ENCODE measurements at regions not wholly inside any gene's neighbourhood (a gene's known extent, or its start where the extent isn't known, plus 50 kb on each side); places are given as distances from the start of the nearest gene placed in this dataset.

- no peak overlapping the region for H3K9ac ChIP-seq (replicated peaks in 1 of 4; ENCODE audit: extremely low read depth in 1 of 4, low read depth in 3 of 4, low read length in 3 of 4)
- no peak overlapping the region for H3K4ac ChIP-seq (replicated peaks; ENCODE audit: insufficient read length, low read depth, low read length)
- no peak for DNase-seq (ENCODE audit: low read depth in 1 of 2, low spot score in 2 of 2)
- H3K27me3 ChIP-seq (replicated peaks in 1 of 4; ENCODE audit: control insufficient read depth in 3 of 4, extremely low read depth in 1 of 4, insufficient read depth in 3 of 4, low read length in 3 of 4): no peaks in the 10 kb centered on the region
- no peak overlapping the region for H2BK120ac ChIP-seq (replicated peaks; ENCODE audit: low read depth, low read length)
- H3K4me1 ChIP-seq (replicated peaks in 1 of 4; ENCODE audit: control insufficient read depth in 3 of 4, insufficient read depth in 4 of 4, low read length in 3 of 4): no peaks in the 10 kb centered on the region
- no peak overlapping the region for H3K27ac ChIP-seq (ENCODE audit: low read depth, low read length)
- H3K36me3 ChIP-seq (ENCODE audit: control insufficient read depth in 2 of 4, insufficient read depth in 4 of 4, low read length in 3 of 4): no peaks in the 10 kb centered on the region
- H3K4me2 ChIP-seq (ENCODE audit: insufficient read depth in 1 of 2, low read depth in 2 of 2, low read length in 2 of 2): no peak overlapping the region
- no peak overlapping the region for H4K91ac ChIP-seq (replicated peaks; ENCODE audit: insufficient read length, low read length)
- no peaks in the 10 kb centered on the region for H3K79me2 ChIP-seq (ENCODE audit: control insufficient read depth in 1 of 2, insufficient read depth in 2 of 2, low read length in 2 of 2)
- H3K23me2 ChIP-seq (ENCODE audit: low read depth, low read length): no peaks in the 10 kb centered on the region
- H4K8ac ChIP-seq (ENCODE audit: extremely low read depth, insufficient read depth, low read length): no peak overlapping the region
- H3K9me3 ChIP-seq (ENCODE audit: insufficient read depth in 2 of 2, low read depth in 1 of 2, low read length in 1 of 2): no peaks in the 10 kb centered on the region
- H4K5ac ChIP-seq (ENCODE audit: insufficient read length, low read depth, low read length): no peak overlapping the region
- no peak overlapping the region for H3K4me3 ChIP-seq (ENCODE audit: extremely low read depth in 1 of 4, insufficient read depth in 2 of 4, low read depth in 3 of 4, low read length in 4 of 4)
- H2AK5ac ChIP-seq (ENCODE audit: low read depth, low read length): no peak overlapping the region
- H3K23ac ChIP-seq (ENCODE audit: insufficient read length): no peak overlapping the region
- H3K56ac ChIP-seq (replicated peaks; ENCODE audit: insufficient read length, low read depth, low read length): no peak overlapping the region
- peak overlapping the region; percentile 73; the same call in 1 of the 2 replicates for H2AFZ ChIP-seq (ENCODE audit: low read length)
- FAIRE-seq: no peak
- no peak overlapping the region for H3K18ac ChIP-seq (ENCODE audit: extremely low read depth, low read length)
- no peak overlapping the region for H2BK5ac ChIP-seq (ENCODE audit: low read depth, low read length)
- ChIA-PET CTCF (ENCODE audit: partially characterized antibody) (no interaction called here), POLR2A (ENCODE audit: partially characterized antibody) (no interaction called here)
- no peaks in the 10 kb centered on the region for H3K79me1 ChIP-seq (ENCODE audit: low read depth, low read length)
- WGBS, 2 experiments (ENCODE audit: extremely low coverage in 1 of 2, insufficient coverage in 1 of 2, insufficient read length in 1 of 2, insufficient replicate concordance in 2 of 2, low coverage in 1 of 2, low lambda C conversion rate in 2 of 2, missing lambda C conversion rate in 1 of 2): 93% methylated on average over 5 of the region's 5 CpGs; no CpG with 5 or more reads in 1 of the 2 experiments
- H2BK20ac ChIP-seq (ENCODE audit: low read length): no peak overlapping the region
- H2BK12ac ChIP-seq (ENCODE audit: low read depth, low read length): no peak overlapping the region
- no peak overlapping the region for H2BK15ac ChIP-seq (ENCODE audit: low read length)
- H4K20me1 ChIP-seq (replicated peaks in 1 of 2; ENCODE audit: control insufficient read depth in 1 of 2, insufficient read depth in 2 of 2, low read length in 2 of 2): no peaks in the 10 kb centered on the region
- H3K14ac ChIP-seq (ENCODE audit: insufficient read length): no peak overlapping the region
- TF ChIP-seq CHD1 (IDR thresholded peaks at IDR 0.05; ENCODE audit: low read depth, low read length): no peak
- TF ChIP-seq POLR2AphosphoS5 (IDR thresholded peaks at IDR 0.05; ENCODE audit: low read depth, low read length): no peak
- TF ChIP-seq, protein P1, sequence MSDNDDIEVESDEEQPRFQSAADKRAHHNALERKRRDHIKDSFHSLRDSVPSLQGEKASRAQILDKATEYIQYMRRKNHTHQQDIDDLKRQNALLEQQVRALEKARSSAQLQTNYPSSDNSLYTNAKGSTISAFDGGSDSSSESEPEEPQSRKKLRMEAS (IDR thresholded peaks at IDR 0.05): no peak
- TF ChIP-seq, protein P2, sequence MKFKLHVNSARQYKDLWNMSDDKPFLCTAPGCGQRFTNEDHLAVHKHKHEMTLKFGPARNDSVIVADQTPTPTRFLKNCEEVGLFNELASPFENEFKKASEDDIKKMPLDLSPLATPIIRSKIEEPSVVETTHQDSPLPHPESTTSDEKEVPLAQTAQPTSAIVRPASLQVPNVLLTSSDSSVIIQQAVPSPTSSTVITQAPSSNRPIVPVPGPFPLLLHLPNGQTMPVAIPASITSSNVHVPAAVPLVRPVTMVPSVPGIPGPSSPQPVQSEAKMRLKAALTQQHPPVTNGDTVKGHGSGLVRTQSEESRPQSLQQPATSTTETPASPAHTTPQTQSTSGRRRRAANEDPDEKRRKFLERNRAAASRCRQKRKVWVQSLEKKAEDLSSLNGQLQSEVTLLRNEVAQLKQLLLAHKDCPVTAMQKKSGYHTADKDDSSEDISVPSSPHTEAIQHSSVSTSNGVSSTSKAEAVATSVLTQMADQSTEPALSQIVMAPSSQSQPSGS (IDR thresholded peaks at IDR 0.05; ENCODE audit: low read length): no peak
- no peak for TF ChIP-seq BCL11A (IDR thresholded peaks at IDR 0.05; ENCODE audit: low read depth in 2 of 2, low read length in 2 of 2)
- no peak for TF ChIP-seq PHF8 (conservative IDR thresholded peaks at IDR 0.05; ENCODE audit: low read depth, low read length)
- no peak for TF ChIP-seq CHD2 (IDR thresholded peaks at IDR 0.05; ENCODE audit: low read length)
- no peak for TF ChIP-seq SP1 (IDR thresholded peaks at IDR 0.05; ENCODE audit: low read depth, low read length)
- TF ChIP-seq SP2 (IDR thresholded peaks at IDR 0.05; ENCODE audit: low read length): no peak
- TF ChIP-seq RFX5 (IDR thresholded peaks at IDR 0.05; ENCODE audit: borderline replicate concordance, low read depth, low read length): no peak
- TF ChIP-seq MAFK (IDR thresholded peaks at IDR 0.05; ENCODE audit: low read depth, low read length): no peak
- no peak for TF ChIP-seq EGR1 (IDR thresholded peaks at IDR 0.05; ENCODE audit: borderline replicate concordance, low read depth, low read length)
- no peak for TF ChIP-seq SIRT6 (IDR thresholded peaks at IDR 0.05; ENCODE audit: low read length)
- TF ChIP-seq JUND (IDR thresholded peaks at IDR 0.05; ENCODE audit: low read length): no peak
These were observed 84.0 kb upstream of the PRR20A start for GRCh38 chr13:57056601-57057180.

All from H1 (cell line).